Activated CD4-positive, alpha-beta T cell treated with anti-CD3 and anti-CD28 coated beads for 36 hours (primary cell): ENCODE measurements at regions not wholly inside any gene's neighbourhood (a gene's known extent, or its start where the extent isn't known, plus 50 kb on each side); places are given as distances from the start of the nearest gene placed in this dataset.
A peak's percentile ranks its signal among the peaks of the same experiment; 100 is the strongest.

Experiments used
- ATAC-seq: fragments of 200-7000 bp; cut with Tn5 transposase; one replicate; pipeline ENCODE4 v1.10.0; 2021; ENCODE audit warnings: mild to moderate bottlenecking, moderate library complexity
- CTCF ChIA-PET: fragments of 350-600 bp; sonication (Branson Sonifier 250); formaldehyde crosslinking; loops from one replicate; lab custom pipeline; 2021; ENCODE audit warnings: antibody characterized with exemption; lab: Charles Lee
- POLR2A ChIA-PET: fragments of 350-600 bp; sonication (Branson Sonifier 250); formaldehyde crosslinking; loops from one replicate; lab custom pipeline; 2021; ENCODE audit warnings: antibody characterized with exemption, inconsistent platforms; lab: Charles Lee
- DNase-seq: peaks from one replicate; pipeline ENCODE4 v3.0.0-alpha.2; 2020
- H3K27ac Mint-ChIP-seq: one replicate; pipeline ENCODE4 v1.8.0; 2021; ENCODE audit warnings: mixed read lengths
- H3K27me3 Mint-ChIP-seq: one replicate; pipeline ENCODE4 v1.8.0; 2021; ENCODE audit warnings: mixed read lengths
- H3K36me3 Mint-ChIP-seq: one replicate; pipeline ENCODE4 v1.8.0; 2021; ENCODE audit warnings: low read depth, mixed read lengths
- H3K4me1 Mint-ChIP-seq: one replicate; pipeline ENCODE4 v1.8.0; 2021; ENCODE audit warnings: mixed read lengths
- H3K4me3 Mint-ChIP-seq: one replicate; pipeline ENCODE4 v1.8.0; 2021; ENCODE audit warnings: mild to moderate bottlenecking, moderate library complexity, mixed read lengths
- H3K9me3 Mint-ChIP-seq: one replicate; pipeline ENCODE4 v1.8.0; 2021; ENCODE audit warnings: low read depth, mixed read lengths
- intact Hi-C, 2 experiments: fragments of 100-400 bp; cut with DNase I in 1 of 2; cut with micrococcal nuclease in 1 of 2; formaldehyde crosslinking; loops; one replicate each; pipeline versions ENCODE4 v1.14.2 to v1.15.1; 2022 to 2024; cut with DNase I, micrococcal nuclease

- CTCF ChIA-PET = interaction anchor here (0.6 to 1.4 kb wide), 4 partner anchors 13 to 194 kb away, joined by 3 to 7 read pairs (median 3); no protein-coding TSS in a partner anchor
- ATAC-seq (no peak), DNase-seq (no peak)
- no peaks in the 10 kb centered on the region for H3K36me3 Mint-ChIP-seq
- no peaks in the 10 kb centered on the region for H3K4me1 Mint-ChIP-seq
- POLR2A ChIA-PET = no interaction called here
- H3K27me3 Mint-ChIP-seq = peaks cover 15% of the 10 kb centered on the region
- no peak overlapping the region for H3K27ac Mint-ChIP-seq
- H3K9me3 Mint-ChIP-seq = no peaks in the 10 kb centered on the region
- no peak overlapping the region for H3K4me3 Mint-ChIP-seq
- intact Hi-C loops = no loop called here
Measured at GRCh38 chr3:43870120-43870519, 179.4 kb downstream of the ABHD5 start.

GRCh38 chr3:43870844-43871626 is 180.3 kb downstream of the ABHD5 start:
- ChIA-PET CTCF (interaction anchor here (0.7 to 1.4 kb wide), 2 partner anchors 14 to 16 kb away, joined by 3 to 7 read pairs; no protein-coding TSS in a partner anchor), POLR2A (no interaction called here)
- ATAC-seq (no peak), DNase-seq (no peak)
- H3K27me3 Mint-ChIP-seq = peaks cover 15% of the 10 kb centered on the region
- no peaks in the 10 kb centered on the region for H3K36me3 Mint-ChIP-seq
- no peak overlapping the region for H3K4me3 Mint-ChIP-seq
- intact Hi-C loops = no loop called here
- H3K4me1 Mint-ChIP-seq = no peaks in the 10 kb centered on the region
- no peaks in the 10 kb centered on the region for H3K9me3 Mint-ChIP-seq
- no peak overlapping the region for H3K27ac Mint-ChIP-seq

- ATAC-seq (no peak), DNase-seq (no peak)
- POLR2A ChIA-PET = no interaction called here
- CTCF ChIA-PET = interaction anchor here (0.7 kb wide), 1 partner anchor 16 kb away, joined by 5 read pairs; no protein-coding TSS in a partner anchor
- H3K27ac Mint-ChIP-seq = no peak overlapping the region
- no peaks in the 10 kb centered on the region for H3K36me3 Mint-ChIP-seq
- H3K27me3 Mint-ChIP-seq = peaks cover 15% of the 10 kb centered on the region
- intact Hi-C loops = no loop called here
- no peaks in the 10 kb centered on the region for H3K9me3 Mint-ChIP-seq
- H3K4me1 Mint-ChIP-seq = no peaks in the 10 kb centered on the region
- H3K4me3 Mint-ChIP-seq = no peak overlapping the region
Measured at GRCh38 chr3:43871627-43872245, 181.0 kb downstream of the ABHD5 start.

- CTCF ChIA-PET = interaction anchor here (0.7 kb wide), 1 partner anchor 16 kb away, joined by 5 read pairs; no protein-coding TSS in a partner anchor
- Mint-ChIP-seq H3K9me3 (no peaks in the 10 kb centered on the region), H3K4me3 (no peak overlapping the region), H3K27ac (no peak overlapping the region), H3K4me1 (no peaks in the 10 kb centered on the region), H3K36me3 (no peaks in the 10 kb centered on the region), H3K27me3 (peaks cover 16% of the 10 kb centered on the region)
- peak; percentile 44 for ATAC-seq
- no peak for DNase-seq
- intact Hi-C loops = no loop called here
- POLR2A ChIA-PET = no interaction called here
Measured at GRCh38 chr3:43872301-43872700, 181.6 kb downstream of the ABHD5 start.

GRCh38 chr3:43872901-43873300 is 182.2 kb downstream of the ABHD5 start:
- no peaks in the 10 kb centered on the region for H3K4me1 Mint-ChIP-seq

GRCh38 chr3:43873723-43874122 is 183.0 kb downstream of the ABHD5 start:
- ATAC-seq = no peak
- peaks cover 16% of the 10 kb centered on the region for H3K27me3 Mint-ChIP-seq
- POLR2A ChIA-PET = no interaction called here

More at GRCh38 chr3:43872901-43873300, 182.2 kb downstream of the ABHD5 start:
- CTCF ChIA-PET = no interaction called here
- intact Hi-C loops = no loop called here
- DNase-seq (no peak), ATAC-seq (no peak)
- no peaks in the 10 kb centered on the region for H3K9me3 Mint-ChIP-seq
- H3K36me3 Mint-ChIP-seq = no peaks in the 10 kb centered on the region
- peaks cover 18% of the 10 kb centered on the region for H3K27me3 Mint-ChIP-seq
- POLR2A ChIA-PET = no interaction called here
- no peak overlapping the region for H3K27ac Mint-ChIP-seq
- no peak overlapping the region for H3K4me3 Mint-ChIP-seq

GRCh38 chr3:43874290-43874689 is 183.6 kb downstream of the ABHD5 start:
- CTCF ChIA-PET = interaction anchor here (0.6 kb wide), 2 partner anchors 108 to 302 kb away, joined by 3 read pairs; no protein-coding TSS in a partner anchor
- Mint-ChIP-seq H3K4me3 (no peak overlapping the region), H3K9me3 (no peaks in the 10 kb centered on the region), H3K27ac (no peak overlapping the region), H3K27me3 (peaks cover 13% of the 10 kb centered on the region), H3K4me1 (no peaks in the 10 kb centered on the region), H3K36me3 (no peaks in the 10 kb centered on the region)
- POLR2A ChIA-PET = no interaction called here
- DNase-seq (no peak), ATAC-seq (peak; percentile 33)
- intact Hi-C loops = no loop called here

More at GRCh38 chr3:43873723-43874122, 183.0 kb downstream of the ABHD5 start:
- intact Hi-C loops = no loop called here
- no peaks in the 10 kb centered on the region for H3K4me1 Mint-ChIP-seq
- H3K9me3 Mint-ChIP-seq = no peaks in the 10 kb centered on the region
- H3K4me3 Mint-ChIP-seq = no peak overlapping the region
- CTCF ChIA-PET = interaction anchor here (0.6 kb wide), 1 partner anchor 108 kb away, joined by 3 read pairs; no protein-coding TSS in a partner anchor
- no peaks in the 10 kb centered on the region for H3K36me3 Mint-ChIP-seq
- DNase-seq = no peak
- H3K27ac Mint-ChIP-seq = no peak overlapping the region

- no peaks in the 10 kb centered on the region for H3K4me1 Mint-ChIP-seq
- no peaks in the 10 kb centered on the region for H3K9me3 Mint-ChIP-seq
- no peak overlapping the region for H3K27ac Mint-ChIP-seq
- ATAC-seq (no peak), DNase-seq (no peak)
- H3K4me3 Mint-ChIP-seq = no peak overlapping the region
- POLR2A ChIA-PET = no interaction called here
- intact Hi-C loops = no loop called here
- peaks cover 13% of the 10 kb centered on the region for H3K27me3 Mint-ChIP-seq
- no peaks in the 10 kb centered on the region for H3K36me3 Mint-ChIP-seq
- CTCF ChIA-PET = interaction anchor here (0.6 kb wide), 1 partner anchor 301 kb away, joined by 3 read pairs; no protein-coding TSS in a partner anchor
Measured at GRCh38 chr3:43874731-43875130, 184.0 kb downstream of the ABHD5 start.

- ChIA-PET CTCF (interaction anchor here (0.6 to 1.4 kb wide), 2 partner anchors 13 to 74 kb away, joined by 3 to 4 read pairs; no protein-coding TSS in a partner anchor), POLR2A (no interaction called here)
- H3K4me1 Mint-ChIP-seq = no peaks in the 10 kb centered on the region
- peaks cover 12% of the 10 kb centered on the region for H3K27me3 Mint-ChIP-seq
- no peak overlapping the region for H3K27ac Mint-ChIP-seq
- no peaks in the 10 kb centered on the region for H3K9me3 Mint-ChIP-seq
- DNase-seq (no peak), ATAC-seq (no peak)
- intact Hi-C loops = no loop called here
- no peak overlapping the region for H3K4me3 Mint-ChIP-seq
- H3K36me3 Mint-ChIP-seq = no peaks in the 10 kb centered on the region
Measured at GRCh38 chr3:43876648-43877047, 185.9 kb downstream of the ABHD5 start.

GRCh38 chr3:43879166-43879565 is 188.4 kb downstream of the ABHD5 start:
- Mint-ChIP-seq H3K36me3 (no peaks in the 10 kb centered on the region), H3K27me3 (peaks cover 7% of the 10 kb centered on the region), H3K9me3 (no peaks in the 10 kb centered on the region), H3K4me3 (no peak overlapping the region), H3K27ac (no peak overlapping the region), H3K4me1 (no peaks in the 10 kb centered on the region)
- intact Hi-C loops = loop anchor here in 1 of 2 experiments (2.0 kb wide), 1 partner anchor 320 kb away; no protein-coding TSS in a partner anchor
- peak; percentile 31 for DNase-seq
- peak; percentile 36 for ATAC-seq
- ChIA-PET CTCF (interaction anchor here (0.9 kb wide), 1 partner anchor 9 kb away, joined by 3 read pairs; no protein-coding TSS in a partner anchor), POLR2A (no interaction called here)

- DNase-seq (no peak), ATAC-seq (no peak)
- intact Hi-C loops = no loop called here
- Mint-ChIP-seq H3K36me3 (no peaks in the 10 kb centered on the region), H3K27ac (no peak overlapping the region), H3K4me3 (no peak overlapping the region), H3K27me3 (peaks cover 4% of the 10 kb centered on the region), H3K4me1 (no peaks in the 10 kb centered on the region), H3K9me3 (no peaks in the 10 kb centered on the region)
- ChIA-PET CTCF (interaction anchor here (1.4 kb wide), 1 partner anchor 315 kb away, joined by 3 read pairs; no protein-coding TSS in a partner anchor), POLR2A (no interaction called here)
Measured at GRCh38 chr3:43882976-43883680, 192.4 kb downstream of the ABHD5 start.
